ENCODE measurements at regions not wholly inside any gene's neighbourhood (a gene's known extent, or its start where the extent isn't known, plus 50 kb on each side); places are given as distances from the start of the nearest gene placed in this dataset.

DNA sequence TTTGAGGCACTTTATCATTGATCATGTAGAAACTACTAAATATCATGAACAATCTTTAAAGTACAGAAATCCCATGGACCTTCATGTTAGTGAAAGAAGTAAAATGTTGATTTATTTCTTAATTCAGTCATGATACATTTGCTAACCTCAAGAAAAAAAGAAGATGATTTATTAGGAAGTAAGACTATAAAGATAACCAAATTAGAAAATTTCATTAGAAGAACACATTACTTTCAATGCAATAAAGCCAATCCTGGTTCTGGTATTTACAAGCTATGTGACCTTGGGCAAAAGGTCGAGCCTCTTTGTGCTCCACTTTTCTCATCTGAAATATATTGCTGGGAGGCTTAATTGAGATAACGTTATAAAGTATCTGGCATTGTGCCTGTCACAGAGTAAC, 365.0 kb downstream of the KIF20B start:
- TF ChIP-seq, protein P1, sequence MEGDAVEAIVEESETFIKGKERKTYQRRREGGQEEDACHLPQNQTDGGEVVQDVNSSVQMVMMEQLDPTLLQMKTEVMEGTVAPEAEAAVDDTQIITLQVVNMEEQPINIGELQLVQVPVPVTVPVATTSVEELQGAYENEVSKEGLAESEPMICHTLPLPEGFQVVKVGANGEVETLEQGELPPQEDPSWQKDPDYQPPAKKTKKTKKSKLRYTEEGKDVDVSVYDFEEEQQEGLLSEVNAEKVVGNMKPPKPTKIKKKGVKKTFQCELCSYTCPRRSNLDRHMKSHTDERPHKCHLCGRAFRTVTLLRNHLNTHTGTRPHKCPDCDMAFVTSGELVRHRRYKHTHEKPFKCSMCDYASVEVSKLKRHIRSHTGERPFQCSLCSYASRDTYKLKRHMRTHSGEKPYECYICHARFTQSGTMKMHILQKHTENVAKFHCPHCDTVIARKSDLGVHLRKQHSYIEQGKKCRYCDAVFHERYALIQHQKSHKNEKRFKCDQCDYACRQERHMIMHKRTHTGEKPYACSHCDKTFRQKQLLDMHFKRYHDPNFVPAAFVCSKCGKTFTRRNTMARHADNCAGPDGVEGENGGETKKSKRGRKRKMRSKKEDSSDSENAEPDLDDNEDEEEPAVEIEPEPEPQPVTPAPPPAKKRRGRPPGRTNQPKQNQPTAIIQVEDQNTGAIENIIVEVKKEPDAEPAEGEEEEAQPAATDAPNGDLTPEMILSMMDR (conservative IDR thresholded peaks at IDR 0.05; ENCODE audit: low read depth, low read length): no peak
- TF ChIP-seq EZH2 (IDR thresholded peaks at IDR 0.05; ENCODE audit: low read length, unreplicated experiment): no peak
- no peak for TF ChIP-seq EZH2phosphoT487 (IDR thresholded peaks at IDR 0.05; ENCODE audit: borderline replicate concordance, low read length)
